ENCODE measurements at regions not wholly inside any gene's neighbourhood (a gene's known extent, or its start where the extent isn't known, plus 50 kb on each side); places are given as distances from the start of the nearest gene placed in this dataset.

GRCh38 chr10:131751827-131752775 is 148.7 kb upstream of the PPP2R2D start:
- 60% methylated on average over 24 of the region's 24 CpGs for WGBS (ENCODE audit: low lambda C conversion rate, missing lambda C conversion rate)
- Histone ChIP-seq H3K4me1 (ENCODE audit: insufficient read depth) (peaks cover 54% of the 10 kb centered on the region), H3K79me2 (no peaks in the 10 kb centered on the region), H3K27ac (peak overlapping the region; percentile 80), H3K27me3 (no peaks in the 10 kb centered on the region), H3K4me2 (peak overlapping the region; percentile 2), H3K9me3 (ENCODE audit: low read depth) (no peaks in the 10 kb centered on the region), H4K20me1 (ENCODE audit: insufficient read depth, poor library complexity, severe bottlenecking) (no peaks in the 10 kb centered on the region), H2AFZ (no peak overlapping the region), H3K4me3 (no peak overlapping the region), H3K36me3 (replicated peaks; ENCODE audit: insufficient read depth, low read depth) (no peaks in the 10 kb centered on the region), H3K9me2 (replicated peaks; ENCODE audit: insufficient read depth) (no peaks in the 10 kb centered on the region)
- DNase-seq (ENCODE audit: low spot score) = no peak
- TF ChIP-seq EZH2phosphoT487 (IDR thresholded peaks at IDR 0.05; ENCODE audit: low read depth, severe bottlenecking, unreplicated experiment) (no peak), EZH2 (IDR thresholded peaks at IDR 0.05; ENCODE audit: borderline replicate concordance) (no peak)
- TF ChIP-seq, protein P1, sequence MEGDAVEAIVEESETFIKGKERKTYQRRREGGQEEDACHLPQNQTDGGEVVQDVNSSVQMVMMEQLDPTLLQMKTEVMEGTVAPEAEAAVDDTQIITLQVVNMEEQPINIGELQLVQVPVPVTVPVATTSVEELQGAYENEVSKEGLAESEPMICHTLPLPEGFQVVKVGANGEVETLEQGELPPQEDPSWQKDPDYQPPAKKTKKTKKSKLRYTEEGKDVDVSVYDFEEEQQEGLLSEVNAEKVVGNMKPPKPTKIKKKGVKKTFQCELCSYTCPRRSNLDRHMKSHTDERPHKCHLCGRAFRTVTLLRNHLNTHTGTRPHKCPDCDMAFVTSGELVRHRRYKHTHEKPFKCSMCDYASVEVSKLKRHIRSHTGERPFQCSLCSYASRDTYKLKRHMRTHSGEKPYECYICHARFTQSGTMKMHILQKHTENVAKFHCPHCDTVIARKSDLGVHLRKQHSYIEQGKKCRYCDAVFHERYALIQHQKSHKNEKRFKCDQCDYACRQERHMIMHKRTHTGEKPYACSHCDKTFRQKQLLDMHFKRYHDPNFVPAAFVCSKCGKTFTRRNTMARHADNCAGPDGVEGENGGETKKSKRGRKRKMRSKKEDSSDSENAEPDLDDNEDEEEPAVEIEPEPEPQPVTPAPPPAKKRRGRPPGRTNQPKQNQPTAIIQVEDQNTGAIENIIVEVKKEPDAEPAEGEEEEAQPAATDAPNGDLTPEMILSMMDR (IDR thresholded peaks at IDR 0.05; ENCODE audit: poor library complexity) = no peak

DNA sequence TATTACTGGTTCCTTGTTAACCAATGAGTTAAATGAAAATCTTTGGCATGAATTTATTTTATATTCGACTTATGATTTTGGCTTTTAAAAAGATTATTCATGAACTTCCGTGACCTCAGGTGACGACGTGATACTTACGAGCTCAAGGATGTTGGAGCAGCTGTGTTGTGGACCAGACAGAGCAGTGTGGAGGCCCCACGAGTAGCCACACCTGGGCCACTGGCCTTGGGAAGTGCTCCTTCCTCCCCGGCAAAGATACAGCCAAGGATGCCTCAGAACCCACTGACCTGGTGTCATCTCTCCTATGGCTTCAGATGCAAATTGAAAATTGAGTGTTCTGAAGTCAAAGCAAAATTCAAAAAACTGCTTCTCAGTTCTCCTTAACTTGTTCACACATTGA is 147.5 kb upstream of the PPP2R2D start:
- peaks cover 49% of the 10 kb centered on the region for H3K4me1 ChIP-seq (ENCODE audit: insufficient read depth)
- H3K9me2 ChIP-seq (replicated peaks; ENCODE audit: insufficient read depth) = no peaks in the 10 kb centered on the region
- no peak overlapping the region for H3K4me3 ChIP-seq
- no peak overlapping the region for H3K27ac ChIP-seq
- no peak for DNase-seq (ENCODE audit: low spot score)
- H2AFZ ChIP-seq = no peak overlapping the region
- TF ChIP-seq, protein P1 (IDR thresholded peaks at IDR 0.05; ENCODE audit: poor library complexity) = no peak
- no peak for TF ChIP-seq EZH2phosphoT487 (IDR thresholded peaks at IDR 0.05; ENCODE audit: low read depth, severe bottlenecking, unreplicated experiment)
- TF ChIP-seq EZH2 (IDR thresholded peaks at IDR 0.05; ENCODE audit: borderline replicate concordance) = no peak
- H3K27me3 ChIP-seq = no peaks in the 10 kb centered on the region
- H4K20me1 ChIP-seq (ENCODE audit: insufficient read depth, poor library complexity, severe bottlenecking) = no peaks in the 10 kb centered on the region
- no peaks in the 10 kb centered on the region for H3K9me3 ChIP-seq (ENCODE audit: low read depth)
- WGBS (ENCODE audit: low lambda C conversion rate, missing lambda C conversion rate) = 89% methylated on average over 7 of the region's 7 CpGs
- H3K79me2 ChIP-seq = no peaks in the 10 kb centered on the region
- no peaks in the 10 kb centered on the region for H3K36me3 ChIP-seq (replicated peaks; ENCODE audit: insufficient read depth, low read depth)
- no peak overlapping the region for H3K4me2 ChIP-seq

DNA sequence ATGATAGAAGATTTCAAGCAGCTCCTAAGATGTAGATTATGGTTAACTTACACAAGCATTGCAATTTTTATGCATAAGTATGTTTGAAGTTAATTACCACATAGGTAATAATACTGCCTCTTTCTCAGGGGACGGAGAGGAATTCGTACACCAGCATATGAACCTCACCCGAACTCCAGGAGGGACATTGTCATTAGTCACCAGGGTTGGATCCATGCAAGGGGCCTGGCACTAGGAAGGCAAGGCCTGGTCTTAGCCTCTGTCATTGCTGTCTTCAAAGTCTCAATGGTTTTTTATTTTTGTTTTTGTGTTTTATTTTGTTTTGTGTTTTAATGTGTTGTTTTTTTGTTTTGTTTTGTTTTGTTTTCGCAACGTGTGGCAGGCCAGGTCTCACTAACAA is 145.6 kb upstream of the PPP2R2D start:
- Histone ChIP-seq H2AFZ (no peak overlapping the region), H4K20me1 (ENCODE audit: insufficient read depth, poor library complexity, severe bottlenecking) (no peaks in the 10 kb centered on the region), H3K27me3 (no peaks in the 10 kb centered on the region), H3K4me3 (no peak overlapping the region), H3K4me1 (ENCODE audit: insufficient read depth) (peaks cover 32% of the 10 kb centered on the region), H3K36me3 (replicated peaks; ENCODE audit: insufficient read depth, low read depth) (no peaks in the 10 kb centered on the region), H3K27ac (peak overlapping the region; percentile 10), H3K9me3 (ENCODE audit: low read depth) (no peaks in the 10 kb centered on the region), H3K9me2 (replicated peaks; ENCODE audit: insufficient read depth) (no peaks in the 10 kb centered on the region), H3K79me2 (no peaks in the 10 kb centered on the region), H3K4me2 (no peak overlapping the region)
- TF ChIP-seq, protein P1 (IDR thresholded peaks at IDR 0.05; ENCODE audit: poor library complexity) = no peak
- no peak for TF ChIP-seq EZH2 (IDR thresholded peaks at IDR 0.05; ENCODE audit: borderline replicate concordance)
- no peak for TF ChIP-seq EZH2phosphoT487 (IDR thresholded peaks at IDR 0.05; ENCODE audit: low read depth, severe bottlenecking, unreplicated experiment)
- 72% methylated on average over 5 of the region's 5 CpGs for WGBS (ENCODE audit: low lambda C conversion rate, missing lambda C conversion rate)
- DNase-seq (ENCODE audit: low spot score) = no peak
